ENCODE measurements at regions not wholly inside any gene's neighbourhood (a gene's known extent, or its start where the extent isn't known, plus 50 kb on each side); places are given as distances from the start of the nearest gene placed in this dataset.
"Not testable (repeated sequence)": the region's sequence is repeated elsewhere in the genome, so short reads cannot be mapped to it uniquely, and the experiment has no call there.

GRCh38 chr2:208980321-208980720 is 443.5 kb upstream of the MAP2 start:
- no peak for ATAC-seq (ENCODE audit: poor library complexity)
- intact Hi-C loops (cut with DNase I), result no loop called here
- DNase-seq, result no peak

GRCh38 chr2:208982831-208983230 is 441.0 kb upstream of the MAP2 start:
- intact Hi-C loops (cut with DNase I), result no loop called here
- DNase-seq (no peak), ATAC-seq (ENCODE audit: poor library complexity) (no peak)

GRCh38 chr2:208983486-208983885 is 440.4 kb upstream of the MAP2 start:
- DNase-seq (no peak), ATAC-seq (ENCODE audit: poor library complexity) (no peak)
- intact Hi-C loops (cut with DNase I), result no loop called here

GRCh38 chr2:208984376-208985090 is 439.3 kb upstream of the MAP2 start:
- no peak for DNase-seq
- no peak for ATAC-seq (ENCODE audit: poor library complexity)
- intact Hi-C loops (cut with DNase I), result no loop called here

- ATAC-seq (ENCODE audit: poor library complexity) (no peak), DNase-seq (no peak)
- intact Hi-C loops (cut with DNase I), result no loop called here
Observed at GRCh38 chr2:208985644-208986043, 438.2 kb upstream of the MAP2 start.

GRCh38 chr2:208990716-208991115 is 433.1 kb upstream of the MAP2 start:
- DNase-seq (no peak), ATAC-seq (ENCODE audit: poor library complexity) (no peak)
- intact Hi-C loops (cut with DNase I), result no loop called here

- ATAC-seq (ENCODE audit: poor library complexity), result no peak
- no peak for DNase-seq
- intact Hi-C loops (cut with DNase I), result no loop called here
Observed at GRCh38 chr2:208999911-209000310, 423.9 kb upstream of the MAP2 start.

- no peak for DNase-seq
- intact Hi-C loops (cut with DNase I), result no loop called here
Observed at GRCh38 chr2:209002054-209002453, 421.8 kb upstream of the MAP2 start.

GRCh38 chr2:209005371-209005770 is 418.5 kb upstream of the MAP2 start:
- DNase-seq, result no peak
- ATAC-seq (ENCODE audit: poor library complexity), result no peak
- intact Hi-C loops (cut with DNase I), result no loop called here

More at GRCh38 chr2:209002054-209002453, 421.8 kb upstream of the MAP2 start:
- no peak for ATAC-seq (ENCODE audit: poor library complexity)

- intact Hi-C loops (cut with DNase I), result no loop called here
Observed at GRCh38 chr2:209008636-209009287, 415.1 kb upstream of the MAP2 start.

GRCh38 chr2:209018633-209019032 is 405.2 kb upstream of the MAP2 start:
- intact Hi-C loops (cut with DNase I); ATAC-seq (ENCODE audit: poor library complexity); DNase-seq: not testable (repeated sequence)

More at GRCh38 chr2:209008636-209009287, 415.1 kb upstream of the MAP2 start:
- ATAC-seq (ENCODE audit: poor library complexity), result no peak
- DNase-seq, result no peak

GRCh38 chr2:209029249-209029648 is 394.6 kb upstream of the MAP2 start:
- ATAC-seq (ENCODE audit: poor library complexity) (no peak), DNase-seq (no peak)
- intact Hi-C loops (cut with DNase I), result no loop called here

GRCh38 chr2:209044307-209044706 is 379.5 kb upstream of the MAP2 start:
- intact Hi-C loops (cut with DNase I), result no loop called here
- ATAC-seq (ENCODE audit: poor library complexity), result no peak

GRCh38 chr2:209046163-209046562 is 377.7 kb upstream of the MAP2 start:
- DNase-seq (no peak), ATAC-seq (ENCODE audit: poor library complexity) (no peak)
- intact Hi-C loops (cut with DNase I), result no loop called here

More at GRCh38 chr2:209044307-209044706, 379.5 kb upstream of the MAP2 start:
- no peak for DNase-seq

- DNase-seq, result no peak
- intact Hi-C loops (cut with DNase I), result no loop called here
Observed at GRCh38 chr2:209049608-209050007, 374.2 kb upstream of the MAP2 start.

GRCh38 chr2:209062210-209062609 is 361.6 kb upstream of the MAP2 start:
- ATAC-seq (ENCODE audit: poor library complexity) (no peak), DNase-seq (no peak)
- intact Hi-C loops (cut with DNase I), result no loop called here

More at GRCh38 chr2:209049608-209050007, 374.2 kb upstream of the MAP2 start:
- ATAC-seq (ENCODE audit: poor library complexity), result no peak

GRCh38 chr2:209070262-209070661 is 353.6 kb upstream of the MAP2 start:
- intact Hi-C loops (cut with DNase I), result no loop called here
- ATAC-seq (ENCODE audit: poor library complexity) (no peak), DNase-seq (no peak)

GRCh38 chr2:209073151-209073550 is 350.7 kb upstream of the MAP2 start:
- DNase-seq (no peak), ATAC-seq (ENCODE audit: poor library complexity) (no peak)
- intact Hi-C loops (cut with DNase I), result no loop called here

GRCh38 chr2:209074711-209075110 is 349.1 kb upstream of the MAP2 start:
- no peak for ATAC-seq (ENCODE audit: poor library complexity)
- intact Hi-C loops (cut with DNase I), result no loop called here
- DNase-seq, result no peak

- ATAC-seq (ENCODE audit: poor library complexity) (no peak), DNase-seq (no peak)
- intact Hi-C loops (cut with DNase I), result no loop called here
Observed at GRCh38 chr2:209076151-209076550, 347.7 kb upstream of the MAP2 start.

Measured in Right ventricle myocardium superior (tissue), 1 donor.